ENCODE measurements at regions not wholly inside any gene's neighbourhood (a gene's known extent, or its start where the extent isn't known, plus 50 kb on each side); places are given as distances from the start of the nearest gene placed in this dataset.
"Not testable (repeated sequence)": the region's sequence is repeated elsewhere in the genome, so short reads cannot be mapped to it uniquely, and the experiment has no call there.

- Mint-ChIP-seq H3K4me1 (ENCODE audit: low read depth) (peaks cover 11% of the 10 kb centered on the region), H3K4me3 (no peak overlapping the region), H3K27me3 (ENCODE audit: low read depth) (no peaks in the 10 kb centered on the region), H3K9me3 (peaks cover 14% of the 10 kb centered on the region), H3K36me3 (ENCODE audit: insufficient read depth) (no peaks in the 10 kb centered on the region)
- DNase-seq = no peak
- no peak for ATAC-seq
These were observed 117.8 kb upstream of the ENPP6 start for GRCh38 chr4:184335520-184335919.

- H3K36me3 Mint-ChIP-seq (ENCODE audit: insufficient read depth); ATAC-seq; H3K4me3 Mint-ChIP-seq; DNase-seq; H3K27me3 Mint-ChIP-seq (ENCODE audit: low read depth): not testable (repeated sequence)
- Mint-ChIP-seq H3K9me3 (peaks cover 14% of the 10 kb centered on the region), H3K4me1 (ENCODE audit: low read depth) (peaks cover 16% of the 10 kb centered on the region)
These were observed 115.8 kb upstream of the ENPP6 start for GRCh38 chr4:184333446-184333845.

GRCh38 chr4:184331268-184331995 is 113.8 kb upstream of the ENPP6 start:
- peaks cover 21% of the 10 kb centered on the region for H3K4me1 Mint-ChIP-seq (ENCODE audit: low read depth)
- no peak for DNase-seq

GRCh38 chr4:184330517-184331094 is 112.9 kb upstream of the ENPP6 start:
- not testable (repeated sequence) for DNase-seq; H3K4me3 Mint-ChIP-seq; H3K36me3 Mint-ChIP-seq (ENCODE audit: insufficient read depth); H3K27me3 Mint-ChIP-seq (ENCODE audit: low read depth); ATAC-seq; H3K9me3 Mint-ChIP-seq
- peaks cover 17% of the 10 kb centered on the region for H3K4me1 Mint-ChIP-seq (ENCODE audit: low read depth)

More at GRCh38 chr4:184331268-184331995, 113.8 kb upstream of the ENPP6 start:
- no peak for ATAC-seq
- no peak overlapping the region for H3K4me3 Mint-ChIP-seq
- H3K27me3 Mint-ChIP-seq (ENCODE audit: low read depth) = no peaks in the 10 kb centered on the region
- no peaks in the 10 kb centered on the region for H3K36me3 Mint-ChIP-seq (ENCODE audit: insufficient read depth)
- no peaks in the 10 kb centered on the region for H3K9me3 Mint-ChIP-seq

GRCh38 chr4:184329659-184330400 is 112.2 kb upstream of the ENPP6 start:
- ATAC-seq (peak in 1 of 2 donors; percentile 27), DNase-seq (no peak)
- Mint-ChIP-seq H3K4me1 (ENCODE audit: low read depth) (peaks cover 10% of the 10 kb centered on the region), H3K36me3 (ENCODE audit: insufficient read depth) (no peaks in the 10 kb centered on the region), H3K4me3 (no peak overlapping the region), H3K27me3 (ENCODE audit: low read depth) (no peaks in the 10 kb centered on the region), H3K9me3 (no peaks in the 10 kb centered on the region)

- H3K27me3 Mint-ChIP-seq (ENCODE audit: low read depth) = no peaks in the 10 kb centered on the region
- no peak for ATAC-seq
- H3K4me3 Mint-ChIP-seq = no peak overlapping the region
- no peaks in the 10 kb centered on the region for H3K36me3 Mint-ChIP-seq (ENCODE audit: insufficient read depth)
- peaks cover 10% of the 10 kb centered on the region for H3K4me1 Mint-ChIP-seq (ENCODE audit: low read depth)
- H3K9me3 Mint-ChIP-seq = no peaks in the 10 kb centered on the region
- DNase-seq = no peak
These were observed 111.6 kb upstream of the ENPP6 start for GRCh38 chr4:184329235-184329634.

GRCh38 chr4:184328022-184328736 is 110.5 kb upstream of the ENPP6 start:
- Mint-ChIP-seq H3K4me1 (ENCODE audit: low read depth) (peaks cover 10% of the 10 kb centered on the region), H3K4me3 (peak overlapping the region; percentile 6), H3K36me3 (ENCODE audit: insufficient read depth) (no peaks in the 10 kb centered on the region), H3K27me3 (ENCODE audit: low read depth) (no peaks in the 10 kb centered on the region), H3K9me3 (no peaks in the 10 kb centered on the region)
- ATAC-seq = peak; percentile 93 to 95
- DNase-seq = no peak

- peaks cover 15% of the 10 kb centered on the region for H3K4me1 Mint-ChIP-seq (ENCODE audit: low read depth)
- H3K36me3 Mint-ChIP-seq (ENCODE audit: insufficient read depth) = no peaks in the 10 kb centered on the region
- no peaks in the 10 kb centered on the region for H3K9me3 Mint-ChIP-seq
- H3K27me3 Mint-ChIP-seq (ENCODE audit: low read depth) = peaks cover 2% of the 10 kb centered on the region
- no peak overlapping the region for H3K4me3 Mint-ChIP-seq
- DNase-seq = no peak
- ATAC-seq = no peak
These were observed 107.3 kb upstream of the ENPP6 start for GRCh38 chr4:184324939-184325477.

GRCh38 chr4:184322328-184323025 is 104.8 kb upstream of the ENPP6 start:
- Mint-ChIP-seq H3K27me3 (ENCODE audit: low read depth) (peaks cover 2% of the 10 kb centered on the region), H3K9me3 (no peaks in the 10 kb centered on the region), H3K4me3 (no peak overlapping the region), H3K4me1 (ENCODE audit: low read depth) (peaks cover 23% of the 10 kb centered on the region), H3K36me3 (ENCODE audit: insufficient read depth) (no peaks in the 10 kb centered on the region)
- DNase-seq (no peak), ATAC-seq (no peak)

- Mint-ChIP-seq H3K27me3 (ENCODE audit: low read depth) (peaks cover 2% of the 10 kb centered on the region), H3K4me3 (no peak overlapping the region), H3K36me3 (ENCODE audit: insufficient read depth) (no peaks in the 10 kb centered on the region), H3K4me1 (ENCODE audit: low read depth) (peaks cover 23% of the 10 kb centered on the region), H3K9me3 (no peaks in the 10 kb centered on the region)
- no peak for ATAC-seq
- DNase-seq = no peak
These were observed 103.0 kb upstream of the ENPP6 start for GRCh38 chr4:184320631-184321030.

- Mint-ChIP-seq H3K36me3 (ENCODE audit: insufficient read depth) (no peaks in the 10 kb centered on the region), H3K4me3 (no peak overlapping the region), H3K27me3 (ENCODE audit: low read depth) (peaks cover 2% of the 10 kb centered on the region), H3K4me1 (ENCODE audit: low read depth) (peaks cover 27% of the 10 kb centered on the region), H3K9me3 (no peaks in the 10 kb centered on the region)
- peak in 1 of 2 donors; percentile 12 for ATAC-seq
- no peak for DNase-seq
These were observed 101.2 kb upstream of the ENPP6 start for GRCh38 chr4:184318852-184319251.

- Mint-ChIP-seq H3K36me3 (ENCODE audit: insufficient read depth) (no peaks in the 10 kb centered on the region), H3K9me3 (no peaks in the 10 kb centered on the region), H3K27me3 (ENCODE audit: low read depth) (peaks cover 2% of the 10 kb centered on the region), H3K4me1 (ENCODE audit: low read depth) (peaks cover 35% of the 10 kb centered on the region), H3K4me3 (no peak overlapping the region)
- ATAC-seq (no peak), DNase-seq (no peak)
These were observed 99.7 kb upstream of the ENPP6 start for GRCh38 chr4:184317234-184317918.

GRCh38 chr4:184316821-184317220 is 99.1 kb upstream of the ENPP6 start:
- DNase-seq (no peak), ATAC-seq (no peak)
- Mint-ChIP-seq H3K9me3 (no peaks in the 10 kb centered on the region), H3K4me1 (ENCODE audit: low read depth) (peaks cover 35% of the 10 kb centered on the region), H3K36me3 (ENCODE audit: insufficient read depth) (no peaks in the 10 kb centered on the region), H3K4me3 (no peak overlapping the region), H3K27me3 (ENCODE audit: low read depth) (no peaks in the 10 kb centered on the region)
